ENCODE measurements at regions not wholly inside any gene's neighbourhood (a gene's known extent, or its start where the extent isn't known, plus 50 kb on each side); places are given as distances from the start of the nearest gene placed in this dataset.

DNA sequence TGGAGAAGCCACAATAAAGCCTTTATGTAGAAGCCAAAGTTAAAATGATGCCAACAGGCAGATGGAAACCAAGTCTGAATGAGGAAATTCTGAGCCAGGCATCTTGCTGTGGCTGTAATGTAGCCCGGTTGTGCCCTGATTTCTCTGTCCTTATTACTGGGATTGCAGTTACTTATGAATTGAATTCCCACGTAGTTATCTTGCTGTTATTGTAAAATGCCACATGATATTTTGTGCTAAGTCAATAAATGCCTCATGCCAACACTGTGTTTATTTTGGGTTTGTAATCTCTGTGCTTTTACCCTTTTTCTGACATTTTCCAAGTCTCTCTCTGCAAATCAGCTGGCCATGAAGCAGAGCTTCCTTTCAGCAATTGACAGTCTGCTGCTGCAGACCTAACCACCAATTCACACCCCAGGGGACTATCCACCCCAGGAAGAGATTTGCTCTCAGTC lies 486.1 kb upstream of the GOLIM4 start:
- H2BK120ac ChIP-seq (ENCODE audit: low read depth, low read length) = no peak overlapping the region
- no peaks in the 10 kb centered on the region for H3K27me3 ChIP-seq (ENCODE audit: control insufficient read depth, insufficient read depth, low read length)
- no peaks in the 10 kb centered on the region for H3K36me3 ChIP-seq (ENCODE audit: control insufficient read depth, insufficient read depth, low read length)
- H3K4ac ChIP-seq (ENCODE audit: low read depth, low read length) = no peak overlapping the region
- no peak overlapping the region for H4K8ac ChIP-seq (ENCODE audit: low read depth in 2 of 2, low read length in 2 of 2)
- no peak overlapping the region for H3K56ac ChIP-seq (ENCODE audit: extremely low read depth, insufficient read depth, low read length)
- in situ Hi-C loops (cut with MboI; ENCODE audit: low sequenced_read_pairs) (no loop called here), dilution Hi-C loops (cut with HindIII; ENCODE audit: low sequenced_read_pairs, unreplicated experiment) (no loop called here), intact Hi-C loops (cut with micrococcal nuclease) (no loop called here)
- no peak overlapping the region for H2AFZ ChIP-seq (replicated peaks; ENCODE audit: low read length, poor library complexity)
- H2AK5ac ChIP-seq (ENCODE audit: low read depth, low read length) = no peak overlapping the region
- TF ChIP-seq MAFK (IDR thresholded peaks at IDR 0.05; ENCODE audit: low read depth, low read length) = no peak
- TF ChIP-seq, protein P1, sequence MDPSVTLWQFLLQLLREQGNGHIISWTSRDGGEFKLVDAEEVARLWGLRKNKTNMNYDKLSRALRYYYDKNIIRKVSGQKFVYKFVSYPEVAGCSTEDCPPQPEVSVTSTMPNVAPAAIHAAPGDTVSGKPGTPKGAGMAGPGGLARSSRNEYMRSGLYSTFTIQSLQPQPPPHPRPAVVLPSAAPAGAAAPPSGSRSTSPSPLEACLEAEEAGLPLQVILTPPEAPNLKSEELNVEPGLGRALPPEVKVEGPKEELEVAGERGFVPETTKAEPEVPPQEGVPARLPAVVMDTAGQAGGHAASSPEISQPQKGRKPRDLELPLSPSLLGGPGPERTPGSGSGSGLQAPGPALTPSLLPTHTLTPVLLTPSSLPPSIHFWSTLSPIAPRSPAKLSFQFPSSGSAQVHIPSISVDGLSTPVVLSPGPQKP (IDR thresholded peaks at IDR 0.05; ENCODE audit: borderline replicate concordance, low read depth, low read length) = no peak
- TF ChIP-seq CHD1 (IDR thresholded peaks at IDR 0.05; ENCODE audit: low read depth, low read length) = no peak
- TF ChIP-seq RAD21 (IDR thresholded peaks at IDR 0.05; ENCODE audit: low read length) = no peak
- TF ChIP-seq BHLHE40 (IDR thresholded peaks at IDR 0.05; ENCODE audit: low read depth, low read length) = no peak
- TF ChIP-seq NFE2L2 (IDR thresholded peaks at IDR 0.05; ENCODE audit: low read depth, low read length) = no peak
- no peak for TF ChIP-seq USF2 (IDR thresholded peaks at IDR 0.05; ENCODE audit: low read depth, low read length)
- no peak for TF ChIP-seq SMC3 (IDR thresholded peaks at IDR 0.05; ENCODE audit: low read depth, low read length)
- TF ChIP-seq RCOR1 (IDR thresholded peaks at IDR 0.05; ENCODE audit: insufficient replicate concordance, low read length) = no peak
- no peak for TF ChIP-seq FOS (IDR thresholded peaks at IDR 0.05; ENCODE audit: low read depth, low read length)
- TF ChIP-seq CEBPB (IDR thresholded peaks at IDR 0.05; ENCODE audit: low read depth, low read length) = no peak
- TF ChIP-seq MXI1 (IDR thresholded peaks at IDR 0.05; ENCODE audit: borderline replicate concordance, low read depth, low read length) = no peak
- no peak for TF ChIP-seq POLR2A (IDR thresholded peaks at IDR 0.05; ENCODE audit: low read depth, low read length)
- TF ChIP-seq, protein P2, sequence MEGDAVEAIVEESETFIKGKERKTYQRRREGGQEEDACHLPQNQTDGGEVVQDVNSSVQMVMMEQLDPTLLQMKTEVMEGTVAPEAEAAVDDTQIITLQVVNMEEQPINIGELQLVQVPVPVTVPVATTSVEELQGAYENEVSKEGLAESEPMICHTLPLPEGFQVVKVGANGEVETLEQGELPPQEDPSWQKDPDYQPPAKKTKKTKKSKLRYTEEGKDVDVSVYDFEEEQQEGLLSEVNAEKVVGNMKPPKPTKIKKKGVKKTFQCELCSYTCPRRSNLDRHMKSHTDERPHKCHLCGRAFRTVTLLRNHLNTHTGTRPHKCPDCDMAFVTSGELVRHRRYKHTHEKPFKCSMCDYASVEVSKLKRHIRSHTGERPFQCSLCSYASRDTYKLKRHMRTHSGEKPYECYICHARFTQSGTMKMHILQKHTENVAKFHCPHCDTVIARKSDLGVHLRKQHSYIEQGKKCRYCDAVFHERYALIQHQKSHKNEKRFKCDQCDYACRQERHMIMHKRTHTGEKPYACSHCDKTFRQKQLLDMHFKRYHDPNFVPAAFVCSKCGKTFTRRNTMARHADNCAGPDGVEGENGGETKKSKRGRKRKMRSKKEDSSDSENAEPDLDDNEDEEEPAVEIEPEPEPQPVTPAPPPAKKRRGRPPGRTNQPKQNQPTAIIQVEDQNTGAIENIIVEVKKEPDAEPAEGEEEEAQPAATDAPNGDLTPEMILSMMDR (conservative IDR thresholded peaks at IDR 0.05; ENCODE audit: low read depth, low read length) = no peak
- no peak for TF ChIP-seq MAZ (IDR thresholded peaks at IDR 0.05; ENCODE audit: borderline replicate concordance, low read depth, low read length)
- no peak for TF ChIP-seq RFX5 (IDR thresholded peaks at IDR 0.05; ENCODE audit: low read depth, low read length)
- no peaks in the 10 kb centered on the region for H3K9me3 ChIP-seq (ENCODE audit: control insufficient read depth, insufficient read depth, low read length)
- H3K27ac ChIP-seq (ENCODE audit: insufficient read depth, low read length) = no peak overlapping the region
- H3K14ac ChIP-seq (replicated peaks; ENCODE audit: low read depth, low read length) = no peak overlapping the region
- H3K4me1 ChIP-seq (ENCODE audit: control insufficient read depth, insufficient read depth, low read length) = no peaks in the 10 kb centered on the region
- H4K5ac ChIP-seq (ENCODE audit: low read depth, low read length) = no peak overlapping the region
- no peaks in the 10 kb centered on the region for H3K79me1 ChIP-seq (ENCODE audit: low read depth in 1 of 2, low read length in 2 of 2)
- no peak overlapping the region for H2AK9ac ChIP-seq (replicated peaks; ENCODE audit: low read depth, low read length, poor library complexity)
- no peak overlapping the region for H3K23ac ChIP-seq (ENCODE audit: low read depth, low read length)
- no peak overlapping the region for H3K4me3 ChIP-seq (ENCODE audit: insufficient read depth, low read depth, low read length)
- H4K91ac ChIP-seq (ENCODE audit: insufficient read depth, low read depth, low read length) = no peak overlapping the region
- no peak overlapping the region for H2BK5ac ChIP-seq (ENCODE audit: low read depth, low read length, poor library complexity, severe bottlenecking)
- CTCF ChIA-PET = no interaction called here
- POLR2A ChIA-PET (ENCODE audit: unreplicated experiment) = no interaction called here
- H3K4me2 ChIP-seq (ENCODE audit: low read depth, low read length) = no peak overlapping the region
- ATAC-seq (ENCODE audit: low read depth) (no peak), DNase-seq (no peak)
- no CpG with 5 or more reads among the region's 2 CpGs for WGBS, 2 experiments (ENCODE audit: extremely low coverage in 2 of 2, insufficient read length in 1 of 2)
- H2BK20ac ChIP-seq (ENCODE audit: low read depth, low read length) = no peak overlapping the region
- H3K18ac ChIP-seq (ENCODE audit: low read depth, low read length) = no peak overlapping the region
- no TSS peak for BruUV-seq (replicated peaks)
- no peak overlapping the region for H2BK15ac ChIP-seq (ENCODE audit: low read depth, low read length)
- H3K9me1 ChIP-seq (ENCODE audit: insufficient read depth, low read length) = no peaks in the 10 kb centered on the region
- no peak overlapping the region for H3K9ac ChIP-seq (ENCODE audit: low read depth, low read length)
- no peaks in the 10 kb centered on the region for H4K20me1 ChIP-seq (ENCODE audit: insufficient read depth, low read length)
